H9 (cell line): ENCODE measurements at regions not wholly inside any gene's neighbourhood (a gene's known extent, or its start where the extent isn't known, plus 50 kb on each side); places are given as distances from the start of the nearest gene placed in this dataset.

Experiments used
- DNase-seq: peaks from one replicate; pipeline ENCODE4 v3.0.0-alpha.2; 2017
- H2AFZ ChIP-seq: one replicate; pipeline ENCODE4 v1.6.1; 2013; ENCODE audit warnings: mild to moderate bottlenecking, low read length, control low read depth, moderate library complexity
- H2AK5ac ChIP-seq: 2 replicates; pipeline ENCODE4 v1.6.1; 2013; ENCODE audit warnings: low read length, control low read depth, mixed read lengths; ENCODE audit not compliant: insufficient read length
- H2BK120ac ChIP-seq: one replicate; pipeline ENCODE4 v1.6.1; 2013; ENCODE audit warnings: low read depth, mild to moderate bottlenecking, low read length, control low read depth, inconsistent platforms; ENCODE audit not compliant: poor library complexity, severe bottlenecking
- H2BK12ac ChIP-seq: 2 replicates; pipeline ENCODE4 v1.6.1; 2013; ENCODE audit warnings: low read length, control low read depth, mixed read lengths, low read depth; ENCODE audit not compliant: insufficient read length
- H2BK15ac ChIP-seq: 2 replicates; pipeline ENCODE4 v1.6.1; 2013; ENCODE audit warnings: low read depth, low read length, control low read depth
- H2BK20ac ChIP-seq: one replicate; pipeline ENCODE4 v1.6.1; 2013; ENCODE audit warnings: low read depth, mild to moderate bottlenecking, low read length, control low read depth, inconsistent platforms; ENCODE audit not compliant: poor library complexity, severe bottlenecking
- H2BK5ac ChIP-seq: 2 replicates; pipeline ENCODE4 v1.6.1; 2013; ENCODE audit warnings: low read length, control low read depth, mixed read lengths; ENCODE audit not compliant: insufficient read length
- H3K14ac ChIP-seq: 2 replicates; pipeline ENCODE4 v1.6.1; 2013; ENCODE audit warnings: low read length, control low read depth; ENCODE audit not compliant: insufficient read depth
- H3K18ac ChIP-seq: 2 replicates; pipeline ENCODE4 v1.6.1; 2013; ENCODE audit warnings: low read depth, mild to moderate bottlenecking, mixed read lengths, low read length, control low read depth; ENCODE audit not compliant: insufficient read length
- H3K23ac ChIP-seq: 2 replicates; pipeline ENCODE4 v1.6.1; 2013; ENCODE audit warnings: low read length, control low read depth, mixed read lengths, low read depth; ENCODE audit not compliant: insufficient read length
- H3K23me2 ChIP-seq: 2 replicates; pipeline ENCODE4 v1.6.1; 2013; ENCODE audit warnings: low read depth, mild to moderate bottlenecking, mixed read lengths, low read length, control low read depth; ENCODE audit not compliant: insufficient read length, poor library complexity, severe bottlenecking
- H3K27ac ChIP-seq: 2 replicates; pipeline ENCODE4 v1.5.1; 2013; ENCODE audit warnings: low read length, control low read depth, mixed read lengths, low read depth; ENCODE audit not compliant: insufficient read length
- H3K27me3 ChIP-seq: 2 replicates; pipeline ENCODE4 v1.6.1; 2013; ENCODE audit warnings: low read length, control low read depth, inconsistent platforms; ENCODE audit not compliant: insufficient read depth
- H3K4ac ChIP-seq: 2 replicates; pipeline ENCODE4 v1.6.1; 2013; ENCODE audit warnings: low read depth, mild to moderate bottlenecking, control low read depth, inconsistent platforms, low read length, moderate library complexity
- H3K4me1 ChIP-seq: 2 replicates; pipeline ENCODE4 v1.6.1; 2013; ENCODE audit warnings: low read length, control low read depth, inconsistent platforms; ENCODE audit not compliant: insufficient read depth
- H3K4me2 ChIP-seq: 2 replicates; pipeline ENCODE4 v1.6.1; 2013; ENCODE audit warnings: low read length, control low read depth, mixed read lengths; ENCODE audit not compliant: insufficient read length, insufficient read depth
- H3K56ac ChIP-seq: 2 replicates; pipeline ENCODE4 v1.6.1; 2013; ENCODE audit warnings: low read depth, mild to moderate bottlenecking, mixed read lengths, low read length, control low read depth; ENCODE audit not compliant: insufficient read length
- H3K79me1 ChIP-seq: 2 replicates; pipeline ENCODE4 v1.6.1; 2013; ENCODE audit warnings: low read depth, mild to moderate bottlenecking, moderate library complexity, low read length, control low read depth, inconsistent platforms; ENCODE audit not compliant: insufficient read depth, poor library complexity, severe bottlenecking
- H3K79me2 ChIP-seq: 2 replicates; pipeline ENCODE4 v1.6.1; 2013; ENCODE audit warnings: low read length, control low read depth, inconsistent platforms; ENCODE audit not compliant: insufficient read depth
- H3K9ac ChIP-seq: 2 replicates; pipeline ENCODE4 v1.6.1; 2013; ENCODE audit warnings: low read length, control low read depth, mixed read lengths; ENCODE audit not compliant: insufficient read length; ENCODE audit errors: extremely low read depth
- H3K9me3 ChIP-seq: one replicate; pipeline ENCODE4 v1.6.1; 2013; ENCODE audit warnings: low read depth, low read length, inconsistent platforms; ENCODE audit not compliant: control insufficient read depth
- H3T11ph ChIP-seq: one replicate; pipeline ENCODE4 v1.6.1; 2013; ENCODE audit warnings: mild to moderate bottlenecking, low read length, control low read depth, inconsistent platforms
- H4K20me1 ChIP-seq: one replicate; pipeline ENCODE4 v1.6.1; 2013; ENCODE audit not compliant: control insufficient read depth, insufficient read length, insufficient read depth
- H4K5ac ChIP-seq: 2 replicates; pipeline ENCODE4 v1.6.1; 2013; ENCODE audit warnings: low read depth, mild to moderate bottlenecking, mixed read lengths, low read length, control low read depth; ENCODE audit not compliant: insufficient read length
- H4K8ac ChIP-seq: replicated peaks from 2 replicates; pipeline ENCODE4 v1.6.1; 2013; ENCODE audit warnings: low read length, control low read depth, mixed read lengths, low read depth; ENCODE audit not compliant: insufficient read length
- H4K91ac ChIP-seq: 2 replicates; pipeline ENCODE4 v1.6.1; 2013; ENCODE audit warnings: low read depth, mild to moderate bottlenecking, moderate library complexity, mixed read lengths, low read length, control low read depth; ENCODE audit not compliant: insufficient read length
- H3K27ac Mint-ChIP-seq, 3 experiments: 2 replicates in 2 of 3; 3 replicates in 1 of 3; pipeline ENCODE4 v1.8.0; 2020 to 2021; ENCODE audit warnings: mixed read lengths in 3 of 3, mild to moderate bottlenecking in 1 of 3, moderate library complexity in 1 of 3
- H3K27me3 Mint-ChIP-seq: 2 replicates; pipeline ENCODE4 v1.8.0; 2021; ENCODE audit warnings: low read depth, mild to moderate bottlenecking, moderate library complexity, mixed read lengths
- H3K36me3 Mint-ChIP-seq, 3 experiments: 2 replicates in 2 of 3; 3 replicates in 1 of 3; pipeline ENCODE4 v1.8.0; 2020 to 2021; ENCODE audit warnings: low read depth in 3 of 3, mixed read lengths in 3 of 3; ENCODE audit not compliant: insufficient read depth in 1 of 3
- H3K4me1 Mint-ChIP-seq, 2 experiments: 2 replicates each; pipeline ENCODE4 v1.8.0; 2020; ENCODE audit warnings: mixed read lengths in 2 of 2
- H3K4me3 Mint-ChIP-seq, 2 experiments: 2 replicates in 1 of 2; 3 replicates in 1 of 2; pipeline ENCODE4 v1.8.0; 2020 to 2021; ENCODE audit warnings: mild to moderate bottlenecking in 2 of 2, mixed read lengths in 2 of 2, moderate library complexity in 1 of 2
- H3K9me3 Mint-ChIP-seq, 2 experiments: 2 replicates in 1 of 2; 3 replicates in 1 of 2; pipeline ENCODE4 v1.8.0; 2020; ENCODE audit warnings: mild to moderate bottlenecking in 2 of 2, mixed read lengths in 2 of 2, moderate library complexity in 1 of 2
- WGBS: extraction: QIAGEN DNeasy Blood & Tissue Kit; methylation state at CpG from one replicate; pipeline ENCODE4 v1.1.7; 2013; ENCODE audit warnings: missing lambda C conversion rate, low lambda C conversion rate, mixed read lengths; ENCODE audit not compliant: insufficient read length; ENCODE audit errors: extremely low coverage; 5-methylcytosine and 5-hydroxymethylcytosine counted together
- TF ChIP-seq, protein P1 (sequence below): fragments of 200-600 bp; sonication (generic); conservative IDR thresholded peaks from 3 replicates; pipeline ENCODE4 v1.8.0; 2021; ENCODE audit warnings: antibody characterized with exemption, mild to moderate bottlenecking

DNA sequence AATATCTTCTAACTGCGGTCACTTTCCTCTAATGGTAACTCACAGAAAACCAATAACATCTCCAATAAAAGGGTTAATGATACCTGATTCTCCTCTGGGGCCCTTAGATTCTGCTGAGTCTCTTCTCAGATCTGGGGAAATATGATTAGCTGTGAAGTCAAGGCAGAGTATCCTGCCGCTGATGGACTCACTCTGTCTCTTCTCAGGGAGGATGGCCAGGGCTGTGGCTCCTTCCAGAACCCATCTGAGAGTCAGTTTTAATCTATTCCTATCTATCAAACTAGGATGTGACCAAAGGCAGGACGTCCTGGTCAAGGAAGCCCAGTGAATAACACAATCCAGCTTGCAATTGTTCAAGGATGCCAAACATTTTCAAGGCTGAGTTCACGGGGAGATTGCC is 109.8 kb downstream of the SLC10A2 start:
- Histone ChIP-seq H3K56ac (no peak overlapping the region), H3K79me1 (no peaks in the 10 kb centered on the region), H3K79me2 (no peaks in the 10 kb centered on the region), H2BK20ac (no peak overlapping the region), H3K27me3 (no peaks in the 10 kb centered on the region), H2BK120ac (no peak overlapping the region), H3K27ac (no peak overlapping the region), H2BK12ac (no peak overlapping the region), H3K4me1 (no peaks in the 10 kb centered on the region), H3K23me2 (no peaks in the 10 kb centered on the region), H2BK15ac (no peak overlapping the region), H2BK5ac (no peak overlapping the region), H3T11ph (no peak overlapping the region), H3K9me3 (no peaks in the 10 kb centered on the region), H4K8ac (no peak overlapping the region), H4K91ac (no peak overlapping the region), H3K23ac (no peak overlapping the region), H3K4ac (no peak overlapping the region), H3K9ac (no peak overlapping the region), H2AFZ (no peak overlapping the region), H3K14ac (no peak overlapping the region), H3K18ac (no peak overlapping the region), H2AK5ac (no peak overlapping the region), H3K4me2 (no peak overlapping the region), H4K20me1 (no peaks in the 10 kb centered on the region), H4K5ac (no peak overlapping the region)
- no peaks in the 10 kb centered on the region for H3K9me3 Mint-ChIP-seq
- no peaks in the 10 kb centered on the region; a peak in 1 of 4 replicates for H3K4me1 Mint-ChIP-seq
- WGBS = no CpG with 5 or more reads among the region's 4 CpGs
- no peak for DNase-seq
- TF ChIP-seq, protein P1, sequence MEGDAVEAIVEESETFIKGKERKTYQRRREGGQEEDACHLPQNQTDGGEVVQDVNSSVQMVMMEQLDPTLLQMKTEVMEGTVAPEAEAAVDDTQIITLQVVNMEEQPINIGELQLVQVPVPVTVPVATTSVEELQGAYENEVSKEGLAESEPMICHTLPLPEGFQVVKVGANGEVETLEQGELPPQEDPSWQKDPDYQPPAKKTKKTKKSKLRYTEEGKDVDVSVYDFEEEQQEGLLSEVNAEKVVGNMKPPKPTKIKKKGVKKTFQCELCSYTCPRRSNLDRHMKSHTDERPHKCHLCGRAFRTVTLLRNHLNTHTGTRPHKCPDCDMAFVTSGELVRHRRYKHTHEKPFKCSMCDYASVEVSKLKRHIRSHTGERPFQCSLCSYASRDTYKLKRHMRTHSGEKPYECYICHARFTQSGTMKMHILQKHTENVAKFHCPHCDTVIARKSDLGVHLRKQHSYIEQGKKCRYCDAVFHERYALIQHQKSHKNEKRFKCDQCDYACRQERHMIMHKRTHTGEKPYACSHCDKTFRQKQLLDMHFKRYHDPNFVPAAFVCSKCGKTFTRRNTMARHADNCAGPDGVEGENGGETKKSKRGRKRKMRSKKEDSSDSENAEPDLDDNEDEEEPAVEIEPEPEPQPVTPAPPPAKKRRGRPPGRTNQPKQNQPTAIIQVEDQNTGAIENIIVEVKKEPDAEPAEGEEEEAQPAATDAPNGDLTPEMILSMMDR = no peak
- H3K36me3 Mint-ChIP-seq = no peaks in the 10 kb centered on the region
- no peak overlapping the region for H3K4me3 Mint-ChIP-seq
- no peak overlapping the region for H3K27ac Mint-ChIP-seq
- no peaks in the 10 kb centered on the region for H3K27me3 Mint-ChIP-seq
